HCT116 (cell line): ENCODE measurements at regions not wholly inside any gene's neighbourhood (a gene's known extent, or its start where the extent isn't known, plus 50 kb on each side); places are given as distances from the start of the nearest gene placed in this dataset.
"Not testable (repeated sequence)": the region's sequence is repeated elsewhere in the genome, so short reads cannot be mapped to it uniquely, and the experiment has no call there.

Experiments used
- ATAC-seq: fragments of 200-7000 bp; cut with Tn5 transposase; 2 replicates; pipeline ENCODE4 v1.9.1; 2020; ENCODE audit warnings: mild to moderate bottlenecking, moderate library complexity
- BruUV-seq: library from RNA; stranded (reverse); fragments of 400-500 nt; replicated peaks from 2 replicates; lab custom pipeline; 2021; lab: Mats Ljungman, UMichigan
- CTCF ChIA-PET: fragments of 300-600 bp; sonication (Branson Sonifier 250); formaldehyde crosslinking; loops from one replicate; lab custom pipeline; 2021; ENCODE audit warnings: antibody characterized with exemption; lab: Charles Lee
- POLR2A ChIA-PET: fragments of 300-600, 350-600 bp; sonication (Branson Sonifier 250); formaldehyde crosslinking; loops from one replicate; lab custom pipeline; 2021; ENCODE audit warnings: antibody characterized with exemption; lab: Charles Lee
- RAD21 ChIA-PET, 2 experiments: fragments of 300-600 bp; sonication (Branson Sonifier 250); formaldehyde crosslinking; loops; one replicate each; lab custom pipeline; 2023; ENCODE audit warnings: low total read pairs in 2 of 2; ENCODE audit not compliant: uncharacterized antibody in 2 of 2, unreplicated experiment in 2 of 2, low non-redundant PET in 1 of 2; lab: Charles Lee
- DNase-seq: peaks from one replicate; pipeline ENCODE4 v3.0.0-alpha.2; 2010; ENCODE audit warnings: low read depth, low spot score
- H2AFZ ChIP-seq: fragments of 200-600 bp; shearing (Covaris generic), sonication (generic); 2 replicates; pipeline ENCODE4 v1.6.1; 2017; ENCODE audit warnings: low read depth, mixed run types, mixed read lengths, antibody characterized with exemption, low read length; ENCODE audit not compliant: poor library complexity, severe bottlenecking
- H3K27ac ChIP-seq: 2 replicates; pipeline ENCODE4 v1.5.1; 2012; ENCODE audit warnings: low read depth, low read length
- H3K27me3 ChIP-seq: fragments of 200-600 bp; sonication (generic); 2 replicates; pipeline ENCODE4 v1.6.1; 2016; ENCODE audit warnings: mixed run types, low read length, mixed read lengths; ENCODE audit not compliant: insufficient read depth
- H3K36me3 ChIP-seq, 2 experiments: fragments of 200-500 bp in 1 of 2; fragments of 200-600 bp in 1 of 2; sonication (Bioruptor generic) in 1 of 2; sonication (generic) in 1 of 2; 2 replicates each; pipeline versions ENCODE4 v1.5.1 to v1.6.1; 2014 to 2016; ENCODE audit warnings: low read length in 2 of 2, inconsistent platforms in 1 of 2, mixed read lengths in 1 of 2, mixed run types in 1 of 2; ENCODE audit not compliant: insufficient read depth in 2 of 2, control insufficient read depth in 1 of 2
- H3K4me1 ChIP-seq, 2 experiments: fragments of 200-600 bp in 1 of 2; sonication (generic) in 1 of 2; 2 replicates each; pipeline versions ENCODE4 v1.5.1 to v1.6.1; 2012 to 2017; ENCODE audit warnings: low read length in 2 of 2, inconsistent platforms in 1 of 2, mild to moderate bottlenecking in 1 of 2, mixed read lengths in 1 of 2, mixed run types in 1 of 2, moderate library complexity in 1 of 2; ENCODE audit not compliant: insufficient read depth in 2 of 2, control insufficient read depth in 1 of 2
- H3K4me2 ChIP-seq: fragments of 200-600 bp; sonication (generic); 2 replicates; pipeline ENCODE4 v1.6.1; 2017; ENCODE audit warnings: mixed run types, low read length, mixed read lengths
- H3K4me3 ChIP-seq, 2 experiments: fragments of 200-600 bp in 1 of 2; sonication (generic) in 1 of 2; replicated peaks in 1 of 2; 2 replicates each; pipeline ENCODE4 v1.5.1; 2011 to 2016; ENCODE audit warnings: low read length in 2 of 2, control low read depth in 1 of 2, low read depth in 1 of 2, mild to moderate bottlenecking in 1 of 2, mixed read lengths in 1 of 2, mixed run types in 1 of 2
- H3K79me2 ChIP-seq: fragments of 200-600 bp; sonication (generic); 2 replicates; pipeline ENCODE4 v1.6.1; 2017; ENCODE audit warnings: mild to moderate bottlenecking, mixed run types, low read length, moderate library complexity, mixed read lengths; ENCODE audit not compliant: insufficient read depth
- H3K9ac ChIP-seq: fragments of 200-600 bp; sonication (generic); 2 replicates; pipeline ENCODE4 v1.6.1; 2016; ENCODE audit warnings: low read length, mixed read lengths
- H3K9me2 ChIP-seq: fragments of 200-600 bp; sonication (generic), shearing (Covaris generic); 2 replicates; pipeline ENCODE4 v1.6.1; 2017; ENCODE audit warnings: mixed run types, mild to moderate bottlenecking, moderate library complexity; ENCODE audit not compliant: insufficient read depth
- H3K9me3 ChIP-seq, 2 experiments: fragments of 200-500 bp in 1 of 2; fragments of 200-600 bp in 1 of 2; sonication (Bioruptor generic) in 1 of 2; sonication (generic) in 1 of 2; 2 replicates each; pipeline ENCODE4 v1.6.1; 2014 to 2017; ENCODE audit warnings: low read length in 2 of 2, mixed read lengths in 2 of 2, inconsistent platforms in 1 of 2, low read depth in 1 of 2, mild to moderate bottlenecking in 1 of 2, mixed run types in 1 of 2, moderate library complexity in 1 of 2; ENCODE audit not compliant: control insufficient read depth in 1 of 2, insufficient read depth in 1 of 2
- H4K20me1 ChIP-seq: fragments of 200-600 bp; sonication (generic), shearing (Covaris generic); 2 replicates; pipeline ENCODE4 v1.6.1; 2017; ENCODE audit warnings: mixed run types, mild to moderate bottlenecking, moderate library complexity; ENCODE audit not compliant: insufficient read depth
- CEBPB ChIP-seq: IDR thresholded peaks from 2 replicates; pipeline ENCODE4 v1.6.1; 2012; ENCODE audit warnings: low read depth
- CTCF ChIP-seq, 3 experiments: fragments of 200-600 bp in 1 of 3; sonication (generic) in 1 of 3; IDR thresholded peaks in 2 of 3; conservative IDR thresholded peaks in 1 of 3; 2 replicates each; pipeline ENCODE4 v1.5.1; 2012 to 2017; ENCODE audit warnings: low read depth in 2 of 3, low read length in 2 of 3, antibody characterized with exemption in 1 of 3, borderline replicate concordance in 1 of 3, control low read depth in 1 of 3, mild to moderate bottlenecking in 1 of 3, mixed read lengths in 1 of 3, mixed run types in 1 of 3, moderate library complexity in 1 of 3; ENCODE audit not compliant: insufficient read depth in 1 of 3
- ELF1 ChIP-seq: IDR thresholded peaks from 2 replicates; pipeline ENCODE4 v1.6.1; 2012; ENCODE audit warnings: low read depth, borderline replicate concordance
- EZH2 ChIP-seq: fragments of 200-600 bp; sonication (generic); IDR thresholded peaks from 2 replicates; pipeline ENCODE4 v1.6.1; 2017; ENCODE audit warnings: antibody characterized with exemption, mixed run types
- FOSL1 ChIP-seq: IDR thresholded peaks from 2 replicates; pipeline ENCODE4 v1.6.1; 2012; ENCODE audit warnings: low read depth
- JUND ChIP-seq: IDR thresholded peaks from 2 replicates; pipeline ENCODE4 v1.6.1; 2012
- MAX ChIP-seq: IDR thresholded peaks from 2 replicates; pipeline ENCODE4 v1.6.1; 2012
- POLR2A ChIP-seq: IDR thresholded peaks from 2 replicates; pipeline ENCODE4 v1.7.0; 2011; ENCODE audit warnings: borderline replicate concordance; ENCODE audit not compliant: insufficient read depth, insufficient read length; ENCODE audit errors: extremely low read depth
- POLR2AphosphoS5 ChIP-seq: IDR thresholded peaks from 2 replicates; pipeline ENCODE4 v1.6.1; 2011; ENCODE audit warnings: mild to moderate bottlenecking, low read depth, low read length, moderate library complexity
- REST ChIP-seq: IDR thresholded peaks from 2 replicates; pipeline ENCODE4 v1.6.1; 2012; ENCODE audit warnings: low read depth
- SP1 ChIP-seq: IDR thresholded peaks from 2 replicates; pipeline ENCODE4 v1.6.1; 2012; ENCODE audit warnings: low read depth
- SRF ChIP-seq: IDR thresholded peaks from 2 replicates; pipeline ENCODE4 v1.6.1; 2012; ENCODE audit warnings: low read depth
- YY1 ChIP-seq: IDR thresholded peaks from 2 replicates; pipeline ENCODE4 v1.6.1; 2011; ENCODE audit warnings: low read length, low read depth, moderate library complexity, mild to moderate bottlenecking; ENCODE audit not compliant: insufficient replicate concordance; ENCODE audit errors: extremely low read depth
- ZFX ChIP-seq: fragments of 450-650 bp; IDR thresholded peaks from 2 replicates; pipeline ENCODE4 v1.6.1; 2017
- ZNF274 ChIP-seq: fragments of 200-500 bp; sonication (Bioruptor generic); IDR thresholded peaks from 2 replicates; pipeline ENCODE4 v1.6.1; 2014; ENCODE audit warnings: mild to moderate bottlenecking, low read depth, low read length, inconsistent platforms
- intact Hi-C: fragments of 100-400 bp; cut with micrococcal nuclease; formaldehyde crosslinking; loops from 2 replicates; pipeline ENCODE4 v1.10.0; 2022
- TF ChIP-seq, protein P1 (sequence below): IDR thresholded peaks from 2 replicates; pipeline ENCODE4 v1.6.1; 2012

GRCh38 chr4:85196015-85196414 is 229.5 kb upstream of the WDFY3 start:
- intact Hi-C loops, H3K9me2 ChIP-seq, DNase-seq, H3K27ac ChIP-seq, CTCF ChIA-PET, H3K27me3 ChIP-seq, H3K4me3 ChIP-seq, H4K20me1 ChIP-seq, H3K4me2 ChIP-seq, POLR2A ChIA-PET, H3K36me3 ChIP-seq, BruUV-seq, H2AFZ ChIP-seq, H3K79me2 ChIP-seq, H3K9ac ChIP-seq, H3K4me1 ChIP-seq, RAD21 ChIA-PET, H3K9me3 ChIP-seq: not testable (repeated sequence)
- peak; percentile 47 for ATAC-seq

- no peaks in the 10 kb centered on the region for H3K9me2 ChIP-seq
- ChIA-PET CTCF (no interaction called here), POLR2A (no interaction called here), RAD21 (no interaction called here)
- ATAC-seq (no peak), DNase-seq (no peak)
- H3K9ac ChIP-seq, result no peak overlapping the region
- no peaks in the 10 kb centered on the region for H4K20me1 ChIP-seq
- H3K9me3 ChIP-seq, result no peaks in the 10 kb centered on the region; a peak in 1 of 4 replicates
- intact Hi-C loops, result no loop called here
- H3K27ac ChIP-seq, result no peak overlapping the region
- H3K4me3 ChIP-seq, result no peak overlapping the region
- peaks cover 0 to 6% of the 10 kb centered on the region in 2 experiments; a peak in 1 of 4 replicates for H3K4me1 ChIP-seq
- no peaks in the 10 kb centered on the region for H3K79me2 ChIP-seq
- H3K36me3 ChIP-seq, result no peaks in the 10 kb centered on the region
- TF ChIP-seq ELF1, result no peak
- no peak for TF ChIP-seq MAX
- TF ChIP-seq ZFX, result no peak
- no peak for TF ChIP-seq YY1
- no peak for TF ChIP-seq REST
- no peak for TF ChIP-seq SRF
- no peak for TF ChIP-seq CEBPB
- no peak for TF ChIP-seq JUND
- TF ChIP-seq CTCF (IDR thresholded peaks at IDR 0.05 in 2 of 3, conservative IDR thresholded peaks at IDR 0.05 in 1 of 3; ENCODE audit: borderline replicate concordance in 1 of 3, insufficient read depth in 1 of 3, low read depth in 2 of 3, low read length in 2 of 3), result no peak
- TF ChIP-seq POLR2A, result no peak
- TF ChIP-seq ZNF274, result no peak
- TF ChIP-seq SP1, result no peak
- no peak for TF ChIP-seq FOSL1
- no peak for TF ChIP-seq POLR2AphosphoS5
- no peak for TF ChIP-seq EZH2
- TF ChIP-seq, protein P1, sequence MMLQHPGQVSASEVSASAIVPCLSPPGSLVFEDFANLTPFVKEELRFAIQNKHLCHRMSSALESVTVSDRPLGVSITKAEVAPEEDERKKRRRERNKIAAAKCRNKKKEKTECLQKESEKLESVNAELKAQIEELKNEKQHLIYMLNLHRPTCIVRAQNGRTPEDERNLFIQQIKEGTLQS, result no peak
- no peak overlapping the region for H3K4me2 ChIP-seq
- no TSS peak for BruUV-seq
- no peak overlapping the region for H2AFZ ChIP-seq
- no peaks in the 10 kb centered on the region for H3K27me3 ChIP-seq
These were observed 233.6 kb upstream of the WDFY3 start for GRCh38 chr4:85200106-85200505.
